Tibial artery (tissue), 4 donors: ENCODE measurements at regions not wholly inside any gene's neighbourhood (a gene's known extent, or its start where the extent isn't known, plus 50 kb on each side); places are given as distances from the start of the nearest gene placed in this dataset.

ENCODE experiments used
- DNase-seq, 2 donors: peaks; one replicate each; pipeline ENCODE4 v3.0.0-alpha.2; 2019
- H3K27ac ChIP-seq, 2 donors: fragments of 200-600 bp; sonication (generic) in 1 of 2; 1 replicate in 1 of 2; 2 replicates in 1 of 2; pipeline ENCODE4 v1.5.1; 2018 to 2019; ENCODE audit warnings: mild to moderate bottlenecking in 1 of 2
- H3K27me3 ChIP-seq, 2 donors: fragments of 200-600 bp; sonication (generic) in 1 of 2; one replicate each; pipeline versions ENCODE4 v1.5.1 to v1.6.0; 2016 to 2019
- H3K36me3 ChIP-seq, 3 donors: fragments of 200-600 bp; sonication (generic) in 2 of 3; one replicate each; pipeline ENCODE4 v1.5.1; 2016 to 2019; ENCODE audit warnings: mild to moderate bottlenecking in 2 of 3
- H3K4me1 ChIP-seq, 4 donors: fragments of 200-600 bp; sonication (generic) in 2 of 4; 1 replicate in 3 of 4; 2 replicates in 1 of 4; pipeline ENCODE4 v1.5.1; 2016 to 2019
- H3K4me3 ChIP-seq, 2 donors: fragments of 200-600 bp; sonication (generic) in 1 of 2; 1 replicate in 1 of 2; 2 replicates in 1 of 2; pipeline ENCODE4 v1.5.1; 2018 to 2019; ENCODE audit warnings: mild to moderate bottlenecking in 2 of 2
- H3K9me3 ChIP-seq, 3 donors: fragments of 200-600 bp; sonication (generic) in 1 of 3; one replicate each; pipeline ENCODE4 v1.5.1; 2016 to 2019
- CTCF ChIP-seq, 2 experiments: fragments of 200-600 bp in 1 of 2; fragments of 450-650 bp in 1 of 2; IDR thresholded peaks; one replicate each; pipeline ENCODE4 v1.5.1; 2017 to 2019; ENCODE audit warnings: antibody characterized with exemption in 2 of 2, mild to moderate bottlenecking in 1 of 2, moderate library complexity in 1 of 2
- intact Hi-C: fragments of 100-400 bp; cut with DNase I; formaldehyde crosslinking; loops from one replicate; pipeline ENCODE4 v1.15.0; 2023; ENCODE audit warnings: low total_unique reads

DNA sequence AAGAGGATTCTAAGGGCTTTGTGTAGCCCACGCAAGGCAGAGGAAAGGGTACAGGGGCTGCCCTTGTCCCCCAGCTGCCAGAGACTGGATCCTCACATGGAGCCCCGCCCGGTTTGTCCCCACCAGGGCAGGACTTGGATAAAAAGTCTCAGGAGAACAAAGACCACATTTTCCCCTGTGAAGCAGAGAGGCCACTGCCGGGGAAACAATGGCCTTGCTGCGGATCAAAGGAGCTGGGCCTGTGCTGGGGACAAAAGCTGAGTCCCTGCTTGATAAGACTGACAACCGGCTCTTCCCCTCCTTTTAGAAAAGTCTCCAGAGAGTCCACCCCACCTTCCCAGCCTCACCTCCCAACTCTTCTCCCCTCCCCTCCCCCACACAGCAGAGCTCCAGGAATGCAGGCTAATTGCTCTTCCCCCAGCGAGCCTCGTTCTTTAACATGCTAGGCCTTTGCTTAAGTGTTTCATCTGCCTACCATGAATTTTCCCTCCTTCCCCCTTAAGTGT is 142.4 kb downstream of the PLPP3 start:
- Histone ChIP-seq H3K9me3 (no peaks in the 10 kb centered on the region), H3K27ac (no peak overlapping the region), H3K36me3 (no peaks in the 10 kb centered on the region), H3K4me3 (no peak overlapping the region), H3K27me3 (no peaks in the 10 kb centered on the region), H3K4me1 (peaks cover 0 to 21% (median 2%) of the 10 kb centered on the region in 4 donors)
- no peak for DNase-seq
- intact Hi-C loops, result no loop called here
- no peak for TF ChIP-seq CTCF (IDR thresholded peaks at IDR 0.05)

- Histone ChIP-seq H3K27ac (no peak overlapping the region), H3K36me3 (no peaks in the 10 kb centered on the region), H3K9me3 (no peaks in the 10 kb centered on the region), H3K27me3 (no peaks in the 10 kb centered on the region), H3K4me1 (peaks cover 0 to 21% (median 2%) of the 10 kb centered on the region in 4 donors), H3K4me3 (no peak overlapping the region)
- no peak for DNase-seq
- no peak for TF ChIP-seq CTCF (IDR thresholded peaks at IDR 0.05)
- intact Hi-C loops, result no loop called here
Observed at GRCh38 chr1:56436296-56436695, 143.1 kb downstream of the PLPP3 start.

DNA sequence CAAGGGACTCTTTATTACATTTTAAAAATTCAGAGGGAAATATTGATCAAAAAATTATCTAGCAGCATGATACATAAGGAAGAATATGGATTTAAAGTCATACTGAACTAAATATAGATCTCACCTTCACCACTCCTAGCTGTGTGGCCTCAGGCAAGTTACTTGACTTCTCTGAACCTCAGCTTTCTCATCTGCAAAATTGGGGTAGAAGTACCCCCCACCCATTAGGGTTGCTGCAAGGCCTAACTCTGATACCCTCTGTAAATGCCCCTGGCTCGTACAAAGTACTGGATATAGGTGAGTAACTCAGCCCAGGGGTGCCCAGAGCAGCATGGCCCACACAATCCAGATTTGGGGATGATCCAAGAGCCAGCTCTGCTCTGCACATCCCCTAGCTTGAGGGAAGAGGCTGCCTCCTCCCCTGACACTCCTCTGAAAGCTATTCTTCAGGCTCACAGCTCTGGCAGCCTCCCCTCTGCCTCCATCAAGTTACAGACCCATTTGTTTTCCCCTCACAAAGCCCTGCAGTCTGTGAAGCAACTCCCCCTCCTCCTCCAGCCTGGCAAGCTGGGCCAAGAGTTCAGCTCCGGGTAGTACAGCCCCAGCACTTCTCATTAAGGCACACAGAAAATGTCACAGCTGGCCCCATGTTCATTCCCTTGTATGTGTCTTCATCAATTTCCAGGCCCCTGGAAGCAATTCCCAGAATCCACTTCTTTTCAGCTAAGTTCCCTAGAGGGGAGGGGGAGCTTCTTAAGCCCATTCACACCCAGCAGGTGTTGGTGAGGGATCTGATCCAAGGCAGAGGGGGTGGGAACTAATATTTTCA is 143.7 kb downstream of the PLPP3 start:
- Histone ChIP-seq H3K9me3 (no peaks in the 10 kb centered on the region), H3K4me1 (peaks cover 0 to 21% (median 2%) of the 10 kb centered on the region in 4 donors), H3K36me3 (no peaks in the 10 kb centered on the region), H3K27me3 (no peaks in the 10 kb centered on the region), H3K27ac (no peak overlapping the region), H3K4me3 (no peak overlapping the region)
- TF ChIP-seq CTCF (IDR thresholded peaks at IDR 0.05), result no peak
- no peak for DNase-seq
- intact Hi-C loops, result no loop called here

DNA sequence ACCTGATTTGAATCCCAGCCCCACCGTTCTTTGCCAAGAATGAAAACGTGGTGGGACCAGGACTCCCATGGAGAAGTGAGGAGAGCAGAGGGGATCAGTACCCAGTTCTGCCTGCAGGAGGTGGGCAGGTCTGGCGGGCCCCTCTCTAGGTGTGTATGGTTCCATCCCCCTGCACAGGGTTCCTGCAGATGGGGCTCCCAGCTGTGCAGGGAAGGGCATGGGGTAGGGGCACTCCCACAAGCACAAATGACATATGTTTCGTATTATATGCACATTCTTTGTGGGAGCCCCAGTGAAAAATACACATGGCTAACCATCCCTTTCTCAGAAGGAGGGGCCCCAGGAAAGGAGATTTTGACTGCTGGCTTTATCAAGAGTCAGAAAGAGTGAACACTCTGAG is 144.6 kb downstream of the PLPP3 start:
- DNase-seq, result no peak
- peaks cover 0 to 17% (median 1%) of the 10 kb centered on the region in 4 donors for H3K4me1 ChIP-seq
- intact Hi-C loops, result loop anchor here (5.0 kb wide), 1 partner anchor 492 kb away; no protein-coding TSS in a partner anchor
- H3K4me3 ChIP-seq, result no peak overlapping the region
- no peaks in the 10 kb centered on the region for H3K36me3 ChIP-seq
- H3K27me3 ChIP-seq, result no peaks in the 10 kb centered on the region
- no peak for TF ChIP-seq CTCF (IDR thresholded peaks at IDR 0.05)
- no peaks in the 10 kb centered on the region for H3K9me3 ChIP-seq
- H3K27ac ChIP-seq, result no peak overlapping the region

GRCh38 chr1:56434025-56434424 is 145.3 kb downstream of the PLPP3 start:
- intact Hi-C loops, result loop anchor here (5.0 kb wide), 1 partner anchor 492 kb away; no protein-coding TSS in a partner anchor
- Histone ChIP-seq H3K27me3 (no peaks in the 10 kb centered on the region), H3K27ac (no peak overlapping the region), H3K4me1 (peaks cover 0 to 10% (median 0%) of the 10 kb centered on the region in 4 donors), H3K36me3 (no peaks in the 10 kb centered on the region), H3K4me3 (no peak overlapping the region), H3K9me3 (no peaks in the 10 kb centered on the region)
- no peak for TF ChIP-seq CTCF (IDR thresholded peaks at IDR 0.05)
- DNase-seq, result no peak
